ENCODE measurements at regions not wholly inside any gene's neighbourhood (a gene's known extent, or its start where the extent isn't known, plus 50 kb on each side); places are given as distances from the start of the nearest gene placed in this dataset.

- no peak overlapping the region for H2AFZ ChIP-seq (ENCODE audit: low read depth, low read length)
- DNase-seq (ENCODE audit: low read depth, low spot score) (no peak), FAIRE-seq (no peak)
- no peaks in the 10 kb centered on the region for H3K27me3 ChIP-seq (ENCODE audit: control insufficient read depth in 2 of 2, insufficient read depth in 2 of 2, low read length in 2 of 2)
- TF ChIP-seq MYC (IDR thresholded peaks at IDR 0.05; ENCODE audit: low read depth, low read length) (no peak), MAX (IDR thresholded peaks at IDR 0.05; ENCODE audit: insufficient read depth, insufficient read length) (no peak), CTCF (IDR thresholded peaks at IDR 0.05; ENCODE audit: extremely low read depth in 1 of 2, insufficient read depth in 1 of 2, low read depth in 1 of 2, low read length in 2 of 2) (no peak), GATA2 (IDR thresholded peaks at IDR 0.05; ENCODE audit: insufficient read depth, insufficient read length, low read depth, low read length) (no peak), POLR2A (IDR thresholded peaks at IDR 0.05; ENCODE audit: low read depth, low read length) (no peak), POLR2AphosphoS5 (IDR thresholded peaks at IDR 0.05; ENCODE audit: insufficient read depth, low read depth, low read length) (no peak), EZH2 (IDR thresholded peaks at IDR 0.05; ENCODE audit: borderline replicate concordance, low read depth, low read length, severe bottlenecking) (no peak), FOS (IDR thresholded peaks at IDR 0.05; ENCODE audit: borderline replicate concordance, insufficient read depth, low read length) (no peak), JUN (IDR thresholded peaks at IDR 0.05; ENCODE audit: borderline replicate concordance, insufficient read depth, insufficient read length, low read depth) (no peak)
- H3K4me3 ChIP-seq (replicated peaks in 1 of 3; ENCODE audit: insufficient read depth in 1 of 3, low read depth in 1 of 3, low read length in 3 of 3) = no peak overlapping the region
- H3K4me1 ChIP-seq (ENCODE audit: control insufficient read depth, extremely low read depth, insufficient read depth, low read length) = peaks cover 3% of the 10 kb centered on the region
- no peaks in the 10 kb centered on the region for H3K9me1 ChIP-seq (replicated peaks; ENCODE audit: control insufficient read depth, extremely low read depth, insufficient read depth, low read length)
- no peaks in the 10 kb centered on the region for H3K36me3 ChIP-seq (ENCODE audit: control insufficient read depth in 2 of 2, extremely low read depth in 1 of 2, insufficient read depth in 2 of 2, low read length in 2 of 2)
- ChIA-PET POLR2A (no interaction called here), CTCF (interaction anchor here (1.4 to 1.8 kb wide), 3 partner anchors 11 to 29 kb away, joined by 3 to 9 read pairs (median 4); no protein-coding TSS in a partner anchor)
- intact Hi-C loops (cut with micrococcal nuclease) (no loop called here), dilution Hi-C loops (cut with MboI; ENCODE audit: extremely low pct_ligation_motif_present, low sequenced_read_pairs) (no loop called here)
- no peak overlapping the region for H3K9ac ChIP-seq (replicated peaks; ENCODE audit: extremely low read depth, insufficient read depth, low read length)
- no peak overlapping the region for H3K4me2 ChIP-seq (ENCODE audit: insufficient read depth, low read length)
- H3K27ac ChIP-seq (ENCODE audit: insufficient read depth, low read depth, low read length) = no peak overlapping the region
- no peaks in the 10 kb centered on the region for H3K79me2 ChIP-seq (ENCODE audit: control insufficient read depth, insufficient read depth, low read length)
- no peaks in the 10 kb centered on the region for H4K20me1 ChIP-seq (replicated peaks; ENCODE audit: control insufficient read depth, extremely low read depth, insufficient read depth, low read length)
- no peaks in the 10 kb centered on the region for H3K9me3 ChIP-seq (replicated peaks; ENCODE audit: control insufficient read depth, insufficient read depth, low read length)
- BruUV-seq (replicated peaks) = no TSS peak
Observed at GRCh38 chr2:183219888-183220287, 95.6 kb downstream of the NUP35 start.

Measured in endothelial cell of umbilical vein (primary cell).